SK-N-DZ (cell line): ENCODE measurements at regions not wholly inside any gene's neighbourhood (a gene's known extent, or its start where the extent isn't known, plus 50 kb on each side); places are given as distances from the start of the nearest gene placed in this dataset.
"Not testable (repeated sequence)": the region's sequence is repeated elsewhere in the genome, so short reads cannot be mapped to it uniquely, and the experiment has no call there.

Experiments
- DNase-seq: peaks from one replicate; pipeline ENCODE4 v3.0.0-alpha.2; 2015; ENCODE audit warnings: low spot score
- small RNA-seq, 2 experiments: library from RNA; depleted of rRNA; stranded (forward); fragments of <200 nt; gene quantifications; one replicate each; pipeline ENCODE3, GENCODE V24; 2014

GRCh38 chr9:41633726-41634125, 444.6 kb upstream of the ZNG1F start:
- not testable (repeated sequence) for DNase-seq

GRCh38 chr9:41623666-41624065, 434.5 kb upstream of the ZNG1F start:
- not testable (repeated sequence) for DNase-seq

GRCh38 chr9:41619254-41619653, 430.1 kb upstream of the ZNG1F start:
- not testable (repeated sequence) for DNase-seq

GRCh38 chr9:41606961-41607547, 417.9 kb upstream of the ZNG1F start:
- DNase-seq = not testable (repeated sequence)

- DNase-seq = not testable (repeated sequence)
Measured at GRCh38 chr9:41565572-41565971, 376.5 kb upstream of the ZNG1F start.

Small RNAs in the stretch of these regions (small RNA-seq; reads per million reads assigned to genes)
- 0 reads per million in 2 experiments for gene AL591926.1
- 0 reads per million in 2 experiments for gene AL591926.4
- gene AL591926.5 = 0 reads per million in 2 experiments
- gene AL591926.6 = 0 reads per million in 2 experiments
- 0 reads per million in 2 experiments for gene AL591926.8
- 0 reads per million in 2 experiments for gene AL591926.9
- 0 reads per million in 2 experiments for gene RF00019
- gene RF00156 = 0.03 to 0.04 reads per million in 2 experiments
- gene RN7SL565P = 0 reads per million in 2 experiments
